ENCODE measurements at regions not wholly inside any gene's neighbourhood (a gene's known extent, or its start where the extent isn't known, plus 50 kb on each side); places are given as distances from the start of the nearest gene placed in this dataset.

DNA sequence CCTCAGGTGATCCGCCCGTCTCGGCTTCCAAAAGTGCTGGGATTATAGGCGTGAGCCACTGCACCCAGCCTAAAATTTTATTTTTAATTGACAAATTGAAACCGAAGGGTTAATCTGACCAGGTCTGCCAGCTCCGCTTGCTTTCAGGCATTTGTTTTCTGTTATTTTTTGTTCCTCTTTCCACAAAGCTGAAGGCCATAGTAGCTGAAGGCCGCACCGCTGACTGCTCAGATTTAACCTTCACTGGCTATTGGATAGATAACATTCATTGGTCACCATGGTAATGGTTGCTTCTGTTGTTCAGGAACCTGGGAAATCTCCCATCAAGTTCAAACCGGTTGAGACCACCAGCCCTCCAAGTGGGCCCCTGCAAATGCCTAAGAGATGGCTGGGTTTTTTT, 124.5 kb upstream of the USP29 start:
- TF ChIP-seq NR3C1 (IDR thresholded peaks at IDR 0.05): no peak
- TF ChIP-seq POLR2A (IDR thresholded peaks at IDR 0.05; ENCODE audit: low read length): no peak
- TF ChIP-seq, protein P1, sequence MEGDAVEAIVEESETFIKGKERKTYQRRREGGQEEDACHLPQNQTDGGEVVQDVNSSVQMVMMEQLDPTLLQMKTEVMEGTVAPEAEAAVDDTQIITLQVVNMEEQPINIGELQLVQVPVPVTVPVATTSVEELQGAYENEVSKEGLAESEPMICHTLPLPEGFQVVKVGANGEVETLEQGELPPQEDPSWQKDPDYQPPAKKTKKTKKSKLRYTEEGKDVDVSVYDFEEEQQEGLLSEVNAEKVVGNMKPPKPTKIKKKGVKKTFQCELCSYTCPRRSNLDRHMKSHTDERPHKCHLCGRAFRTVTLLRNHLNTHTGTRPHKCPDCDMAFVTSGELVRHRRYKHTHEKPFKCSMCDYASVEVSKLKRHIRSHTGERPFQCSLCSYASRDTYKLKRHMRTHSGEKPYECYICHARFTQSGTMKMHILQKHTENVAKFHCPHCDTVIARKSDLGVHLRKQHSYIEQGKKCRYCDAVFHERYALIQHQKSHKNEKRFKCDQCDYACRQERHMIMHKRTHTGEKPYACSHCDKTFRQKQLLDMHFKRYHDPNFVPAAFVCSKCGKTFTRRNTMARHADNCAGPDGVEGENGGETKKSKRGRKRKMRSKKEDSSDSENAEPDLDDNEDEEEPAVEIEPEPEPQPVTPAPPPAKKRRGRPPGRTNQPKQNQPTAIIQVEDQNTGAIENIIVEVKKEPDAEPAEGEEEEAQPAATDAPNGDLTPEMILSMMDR (IDR thresholded peaks at IDR 0.05): no peak
- TF ChIP-seq NFE2L2 (conservative IDR thresholded peaks at IDR 0.05; ENCODE audit: low read length): no peak
- TF ChIP-seq, protein P2, sequence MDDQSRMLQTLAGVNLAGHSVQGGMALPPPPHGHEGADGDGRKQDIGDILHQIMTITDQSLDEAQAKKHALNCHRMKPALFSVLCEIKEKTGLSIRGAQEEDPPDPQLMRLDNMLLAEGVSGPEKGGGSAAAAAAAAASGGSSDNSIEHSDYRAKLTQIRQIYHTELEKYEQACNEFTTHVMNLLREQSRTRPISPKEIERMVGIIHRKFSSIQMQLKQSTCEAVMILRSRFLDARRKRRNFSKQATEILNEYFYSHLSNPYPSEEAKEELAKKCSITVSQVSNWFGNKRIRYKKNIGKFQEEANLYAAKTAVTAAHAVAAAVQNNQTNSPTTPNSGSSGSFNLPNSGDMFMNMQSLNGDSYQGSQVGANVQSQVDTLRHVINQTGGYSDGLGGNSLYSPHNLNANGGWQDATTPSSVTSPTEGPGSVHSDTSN (IDR thresholded peaks at IDR 0.05): no peak
- no peak for TF ChIP-seq CEBPB (IDR thresholded peaks at IDR 0.05)
- TF ChIP-seq RFX5 (IDR thresholded peaks at IDR 0.05): no peak

All from A549 (cell line).